ENCODE measurements at regions not wholly inside any gene's neighbourhood (a gene's known extent, or its start where the extent isn't known, plus 50 kb on each side); places are given as distances from the start of the nearest gene placed in this dataset.

DNA sequence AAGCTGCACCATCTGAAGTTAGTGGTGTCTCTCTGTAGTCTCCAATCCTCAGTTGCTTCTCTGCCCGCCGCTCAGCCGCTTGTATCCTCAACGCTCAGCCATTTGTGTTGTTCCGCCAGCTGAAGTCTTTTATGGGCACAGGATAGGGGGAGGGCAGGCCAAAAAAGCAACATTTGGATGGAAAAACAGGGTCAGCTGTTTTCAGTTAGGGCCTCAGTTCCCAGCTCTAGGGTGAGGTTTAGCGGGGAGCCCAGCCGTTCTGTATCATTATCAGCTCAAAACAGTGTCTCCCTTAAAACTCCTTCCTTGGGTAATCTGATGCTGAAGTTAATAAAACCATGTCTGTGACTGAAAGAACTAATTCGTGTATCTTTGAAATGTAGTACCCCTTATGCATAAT, 329.5 kb upstream of the AZI2 start:
- no peak for ATAC-seq
- Mint-ChIP-seq H3K9me3 (no peaks in the 10 kb centered on the region), H3K4me3 (no peak overlapping the region), H3K36me3 (ENCODE audit: low read depth) (no peaks in the 10 kb centered on the region), H3K27ac (no peak overlapping the region), H3K4me1 (peaks cover 23% of the 10 kb centered on the region), H3K27me3 (ENCODE audit: insufficient read depth, low read depth, poor library complexity) (peaks cover 2% of the 10 kb centered on the region)
- H3K4me2 ChIP-seq: no peak overlapping the region
- 0 out of 2 replicates have a peak, but pooled peaks cover 12% of the 10 kb centered on the region for H3K9me2 ChIP-seq (ENCODE audit: insufficient read depth)
- TF ChIP-seq, protein P1, sequence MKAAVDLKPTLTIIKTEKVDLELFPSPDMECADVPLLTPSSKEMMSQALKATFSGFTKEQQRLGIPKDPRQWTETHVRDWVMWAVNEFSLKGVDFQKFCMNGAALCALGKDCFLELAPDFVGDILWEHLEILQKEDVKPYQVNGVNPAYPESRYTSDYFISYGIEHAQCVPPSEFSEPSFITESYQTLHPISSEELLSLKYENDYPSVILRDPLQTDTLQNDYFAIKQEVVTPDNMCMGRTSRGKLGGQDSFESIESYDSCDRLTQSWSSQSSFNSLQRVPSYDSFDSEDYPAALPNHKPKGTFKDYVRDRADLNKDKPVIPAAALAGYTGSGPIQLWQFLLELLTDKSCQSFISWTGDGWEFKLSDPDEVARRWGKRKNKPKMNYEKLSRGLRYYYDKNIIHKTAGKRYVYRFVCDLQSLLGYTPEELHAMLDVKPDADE (IDR thresholded peaks at IDR 0.05): no peak
- no peak for TF ChIP-seq EZH2 (IDR thresholded peaks at IDR 0.05; ENCODE audit: low read depth, unreplicated experiment)
- TF ChIP-seq ZNF462 (CRISPR knock-in tag; IDR thresholded peaks at IDR 0.05): no peak
- no peak overlapping the region for H2AFZ ChIP-seq
- no peak for DNase-seq (ENCODE audit: low spot score)
- H3K27me3 ChIP-seq (ENCODE audit: insufficient read depth): no peaks in the 10 kb centered on the region
- no peak overlapping the region for H3K4me3 ChIP-seq
- H4K20me1 ChIP-seq (replicated peaks; ENCODE audit: insufficient read depth): no peaks in the 10 kb centered on the region
- no peaks in the 10 kb centered on the region for H3F3A ChIP-seq (replicated peaks; ENCODE audit: low read depth)
- no peaks in the 10 kb centered on the region for H3K36me3 ChIP-seq (ENCODE audit: insufficient read depth)
- H3K79me2 ChIP-seq (replicated peaks; ENCODE audit: insufficient read depth): 0 out of 2 replicates have a peak, but pooled peaks cover 3% of the 10 kb centered on the region
- H3K4me1 ChIP-seq (ENCODE audit: insufficient read depth): peaks cover 28% of the 10 kb centered on the region
- no peak overlapping the region for H3K27ac ChIP-seq (ENCODE audit: low read depth)

GRCh38 chr3:28680050-28680449, 331.4 kb upstream of the AZI2 start:
- Mint-ChIP-seq H3K27me3 (ENCODE audit: insufficient read depth, low read depth, poor library complexity) (peaks cover 2% of the 10 kb centered on the region), H3K4me3 (no peak overlapping the region), H3K27ac (0 out of 2 replicates have a peak overlapping the region, but pooled peaks have one; percentile 8), H3K9me3 (no peaks in the 10 kb centered on the region), H3K36me3 (ENCODE audit: low read depth) (no peaks in the 10 kb centered on the region), H3K4me1 (peaks cover 15% of the 10 kb centered on the region)
- 0 out of 2 replicates have a peak, but pooled peaks cover 10% of the 10 kb centered on the region for H3K9me2 ChIP-seq (ENCODE audit: insufficient read depth)
- H4K20me1 ChIP-seq (replicated peaks; ENCODE audit: insufficient read depth): no peaks in the 10 kb centered on the region
- DNase-seq (ENCODE audit: low spot score) (no peak), ATAC-seq (no peak)
- H3K4me3 ChIP-seq: no peak overlapping the region
- no peaks in the 10 kb centered on the region for H3F3A ChIP-seq (replicated peaks; ENCODE audit: low read depth)
- peak overlapping the region; percentile 27; the same call in 1 of the 2 replicates for H3K4me2 ChIP-seq
- H3K36me3 ChIP-seq (ENCODE audit: insufficient read depth): no peaks in the 10 kb centered on the region
- no peak overlapping the region for H3K27ac ChIP-seq (ENCODE audit: low read depth)
- 0 out of 2 replicates have a peak, but pooled peaks cover 3% of the 10 kb centered on the region for H3K79me2 ChIP-seq (replicated peaks; ENCODE audit: insufficient read depth)
- no peaks in the 10 kb centered on the region for H3K27me3 ChIP-seq (ENCODE audit: insufficient read depth)
- peaks cover 20% of the 10 kb centered on the region for H3K4me1 ChIP-seq (ENCODE audit: insufficient read depth)
- no peak overlapping the region for H2AFZ ChIP-seq
- TF ChIP-seq POLR2AphosphoS5 (IDR thresholded peaks at IDR 0.05; ENCODE audit: low read depth) (no peak), JUNB (IDR thresholded peaks at IDR 0.05; ENCODE audit: unreplicated experiment) (no peak), STAT1 (IDR thresholded peaks at IDR 0.05; ENCODE audit: unreplicated experiment) (no peak), NANOG (IDR thresholded peaks at IDR 0.05; ENCODE audit: borderline replicate concordance) (no peak), EZH2 (IDR thresholded peaks at IDR 0.05; ENCODE audit: low read depth, unreplicated experiment) (no peak), ZNF331 (CRISPR knock-in tag; IDR thresholded peaks at IDR 0.05; ENCODE audit: low read depth) (no peak), EZH2phosphoT487 (IDR thresholded peaks at IDR 0.05; ENCODE audit: unreplicated experiment) (no peak)
- TF ChIP-seq, protein P1 (IDR thresholded peaks at IDR 0.05): no peak
